Fibroblast of skin of left biceps (primary cell): ENCODE measurements at regions not wholly inside any gene's neighbourhood (a gene's known extent, or its start where the extent isn't known, plus 50 kb on each side); places are given as distances from the start of the nearest gene placed in this dataset.
"Not testable (repeated sequence)": the region's sequence is repeated elsewhere in the genome, so short reads cannot be mapped to it uniquely, and the experiment has no call there.

Experiments used
- DNase-seq, 2 experiments: peaks; one replicate each; pipeline ENCODE4 v3.0.0-alpha.2; 2013; ENCODE audit warnings: low read depth in 2 of 2

DNA sequence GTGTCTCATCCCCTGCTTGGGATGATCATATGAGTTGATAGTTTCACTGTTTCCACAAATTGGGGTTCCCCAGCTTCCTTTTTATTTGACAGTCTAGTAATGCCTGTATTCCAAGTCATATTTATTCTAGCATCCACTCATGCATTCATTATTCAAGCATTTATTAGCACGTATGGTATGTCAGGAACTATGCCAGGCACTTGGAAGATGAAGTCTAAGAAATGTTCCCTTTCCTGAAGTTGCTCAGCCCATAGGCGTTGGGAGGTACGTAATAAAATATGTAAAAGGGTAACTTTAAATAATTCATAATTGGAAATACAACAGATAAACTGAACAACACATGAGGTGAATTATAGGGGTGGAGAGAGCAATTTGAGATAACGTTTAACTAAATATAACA, 338.0 kb upstream of the MAF start:
- no peak for DNase-seq

DNA sequence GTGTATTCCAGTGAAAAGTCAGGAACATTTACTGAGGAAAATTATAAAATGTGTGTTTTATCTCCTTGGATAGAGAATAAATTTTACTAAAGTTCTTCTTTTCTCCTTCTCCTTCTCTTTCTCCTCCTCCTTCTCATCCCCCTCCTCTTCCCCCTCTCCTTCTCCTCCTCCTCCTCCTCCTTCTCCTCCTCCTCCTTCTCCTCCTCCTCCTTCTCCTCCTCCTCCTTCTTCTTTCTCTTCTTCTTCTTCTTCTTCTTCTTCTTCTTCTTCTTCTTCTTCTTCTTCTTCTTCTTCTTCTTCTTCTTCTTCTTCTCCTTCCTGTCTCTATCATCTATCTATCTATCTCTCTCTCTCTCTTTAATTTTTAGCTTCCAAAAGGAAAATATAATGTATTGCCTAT, 337.1 kb upstream of the MAF start:
- DNase-seq: not testable (repeated sequence)

DNA sequence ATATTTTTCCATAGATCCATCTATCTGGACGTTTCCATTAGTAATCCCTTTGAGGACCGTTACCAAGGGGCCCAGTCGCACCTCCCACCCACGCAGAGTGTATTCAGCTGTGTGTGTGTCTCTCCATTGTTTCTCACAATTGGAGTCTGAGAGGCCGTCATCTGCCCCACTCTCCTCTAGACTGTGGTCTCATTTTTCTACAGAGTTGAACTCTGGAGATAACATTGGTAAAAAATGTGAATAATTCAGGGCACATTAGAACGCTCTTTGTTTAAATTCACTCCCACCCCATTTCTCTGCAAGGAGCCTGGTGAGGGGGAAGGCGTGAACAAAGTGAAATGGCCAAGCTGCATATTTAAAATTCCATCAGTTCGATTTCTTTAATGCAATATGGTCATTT, 333.1 kb upstream of the MAF start:
- DNase-seq: no peak

DNA sequence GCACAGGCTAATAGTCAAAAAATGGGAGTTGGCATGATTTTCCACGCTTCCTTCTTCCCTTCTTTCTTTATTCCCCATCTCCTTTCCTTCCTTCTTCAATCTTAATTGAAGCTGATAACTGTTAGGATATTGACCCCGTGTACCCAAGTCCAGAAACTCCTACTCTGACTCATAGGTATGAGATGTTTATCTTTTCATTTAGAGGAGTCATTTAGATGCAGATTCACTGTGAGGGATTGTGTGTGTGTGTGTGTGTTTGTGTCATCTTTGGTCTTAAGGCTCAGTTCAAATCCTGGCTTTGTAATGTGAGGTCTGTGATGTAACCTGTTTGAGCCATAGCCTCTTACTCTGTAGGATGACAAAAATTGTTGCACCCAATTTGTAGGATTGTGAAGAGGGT, 332.0 kb upstream of the MAF start:
- DNase-seq: no peak

DNA sequence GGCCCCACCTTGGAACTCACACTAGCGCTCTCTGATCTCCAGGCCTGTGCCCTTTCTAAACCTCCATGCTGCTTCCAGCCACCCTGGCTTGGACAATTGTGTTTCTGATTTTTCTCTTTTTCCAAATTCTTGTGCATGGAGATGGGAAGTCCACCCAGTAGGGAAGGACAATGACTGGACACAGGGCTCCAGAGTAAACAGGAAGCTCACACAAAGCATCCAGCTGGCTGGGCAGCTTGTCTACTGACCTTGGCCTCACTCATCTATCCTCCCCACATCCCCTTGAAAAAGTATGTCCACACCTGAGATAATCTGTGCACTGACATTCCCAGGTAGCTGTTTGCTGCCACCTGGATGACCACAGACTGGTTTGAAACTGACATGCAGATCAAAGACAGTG, 331.2 kb upstream of the MAF start:
- no peak for DNase-seq

DNA sequence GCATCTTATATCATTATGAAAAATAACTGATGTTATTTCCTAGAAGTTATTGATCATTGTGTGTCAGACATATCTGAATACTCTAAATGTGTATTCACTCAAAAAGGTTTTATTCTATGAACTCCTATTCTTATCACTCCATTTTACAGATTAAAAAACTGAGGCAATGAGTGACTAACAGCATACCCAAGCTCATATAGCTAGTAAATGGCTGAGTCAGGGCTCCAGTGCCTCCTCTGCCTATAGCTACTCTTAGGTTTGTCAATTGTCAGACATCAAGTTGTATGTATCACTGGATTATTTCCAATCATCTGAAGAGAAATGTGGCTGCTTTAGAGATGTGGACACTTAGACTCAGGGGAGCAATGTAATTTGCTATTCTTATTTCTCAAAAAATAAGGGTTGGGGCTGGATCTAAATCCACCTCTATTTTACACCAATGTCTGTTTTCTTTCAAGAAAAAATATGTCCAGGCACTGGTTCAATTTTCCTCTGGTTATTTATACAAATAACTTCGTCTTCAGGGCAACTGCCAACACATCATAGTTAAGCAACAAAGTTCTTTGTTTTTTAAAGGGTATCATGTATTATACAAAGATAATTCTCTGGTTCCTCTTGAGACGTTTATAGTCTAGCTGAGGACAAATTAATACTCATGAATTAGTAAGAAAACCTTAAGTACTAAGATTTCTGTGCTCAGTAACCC, 328.9 kb upstream of the MAF start:
- no peak for DNase-seq

DNA sequence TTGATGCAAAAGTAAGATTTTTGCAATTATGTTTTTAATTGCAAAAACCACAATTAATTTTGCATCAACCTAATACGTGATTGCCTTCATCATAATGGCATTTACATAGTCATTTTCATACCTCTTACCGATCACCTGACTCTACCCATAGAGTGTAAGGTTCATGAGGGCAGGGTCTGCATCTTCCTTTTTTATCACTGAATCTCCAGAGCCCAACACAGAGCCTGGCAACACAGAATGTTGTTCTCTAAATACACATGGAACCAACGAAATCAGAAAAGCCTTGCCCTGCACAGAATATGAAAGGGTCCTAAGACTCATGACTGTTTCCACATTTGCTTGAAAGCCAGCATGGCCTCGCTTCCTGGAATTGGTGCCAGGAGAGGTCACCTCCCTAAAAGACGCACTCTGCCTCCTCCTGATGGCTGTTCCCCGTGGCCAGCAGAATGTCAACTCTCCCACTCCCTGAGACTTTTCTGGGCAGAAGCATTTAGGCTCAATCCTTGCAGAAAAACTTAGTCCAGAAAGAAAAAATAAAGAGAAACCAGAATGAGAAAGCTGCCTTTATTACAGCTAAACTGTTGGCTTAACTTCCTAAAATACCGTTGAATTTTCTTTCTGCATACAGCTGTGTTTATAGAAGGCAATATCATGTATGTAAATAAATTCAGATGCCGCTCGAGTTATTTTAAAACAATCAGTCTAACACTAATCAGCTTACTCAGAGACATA, 327.8 kb upstream of the MAF start:
- no peak for DNase-seq

DNA sequence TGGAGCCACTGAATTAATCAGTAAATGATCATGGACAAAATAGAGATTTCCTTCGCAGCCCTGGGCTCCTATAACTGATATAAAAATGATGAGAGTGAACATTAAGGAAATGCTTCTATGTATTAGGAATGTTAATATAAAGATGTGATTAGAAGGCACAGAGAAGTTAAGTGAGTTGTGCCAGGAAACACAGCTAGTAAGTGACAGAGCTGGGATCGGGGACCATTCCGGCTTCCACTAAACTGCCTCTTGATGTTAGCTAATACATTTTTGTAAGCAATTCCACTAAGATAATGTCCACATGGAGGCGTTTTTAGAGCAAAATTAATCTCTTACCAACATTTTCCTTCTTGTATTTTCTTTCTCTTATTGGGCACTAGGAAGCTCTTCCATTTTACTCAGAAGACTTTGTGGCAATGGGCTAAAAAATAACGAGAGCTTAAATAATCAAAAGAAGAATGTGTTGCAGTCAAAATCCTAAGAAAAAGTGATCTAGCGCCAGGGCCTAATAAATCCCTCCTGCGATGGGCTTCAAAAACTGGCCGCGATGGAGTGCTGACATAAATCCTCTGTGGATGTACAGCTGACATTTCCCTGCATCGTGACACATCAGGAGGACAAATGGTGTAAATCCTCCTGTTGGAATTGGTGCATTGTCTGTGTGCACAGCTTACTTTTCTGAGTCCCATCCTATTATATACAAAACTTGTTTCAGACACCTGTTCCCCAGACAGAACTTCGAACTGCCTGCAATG, 326.1 kb upstream of the MAF start:
- no peak for DNase-seq

DNA sequence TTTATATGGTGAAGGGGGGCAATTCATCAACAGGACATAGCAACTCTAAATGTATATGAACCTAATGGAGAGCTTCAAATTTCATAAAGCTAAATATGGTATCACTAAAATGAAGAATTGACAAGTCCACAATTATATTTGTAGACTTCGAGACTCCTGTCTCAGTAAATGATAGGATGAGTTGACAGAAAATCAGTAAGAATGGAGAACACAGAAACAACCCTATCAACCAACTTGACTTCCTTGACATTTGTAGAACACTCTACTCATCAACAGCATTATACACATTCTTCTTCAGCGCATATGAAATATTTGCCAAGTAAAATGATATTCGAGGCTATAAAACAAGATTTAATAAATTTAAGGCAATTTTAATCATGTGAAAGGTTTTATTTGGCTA, 322.9 kb upstream of the MAF start:
- DNase-seq: no peak

DNA sequence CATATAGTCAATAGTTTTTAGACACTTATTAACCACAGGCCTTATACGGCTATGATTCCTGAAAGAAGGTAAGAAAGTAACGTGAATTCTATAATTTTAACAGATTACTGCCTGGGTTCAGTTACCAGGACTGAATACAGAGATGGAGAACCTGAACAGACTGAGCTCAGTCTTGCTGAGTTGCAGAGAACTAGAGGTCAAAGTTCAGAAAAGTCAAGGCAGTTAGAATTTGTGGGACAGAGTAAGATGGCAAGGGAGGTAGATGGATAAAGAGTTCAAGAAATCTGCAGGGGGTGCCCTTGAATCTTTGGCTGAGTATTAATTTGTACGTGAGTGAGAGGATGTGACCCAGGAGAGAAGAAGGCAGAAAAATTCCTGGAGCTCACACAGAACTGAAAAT, 320.1 kb upstream of the MAF start:
- no peak for DNase-seq

DNA sequence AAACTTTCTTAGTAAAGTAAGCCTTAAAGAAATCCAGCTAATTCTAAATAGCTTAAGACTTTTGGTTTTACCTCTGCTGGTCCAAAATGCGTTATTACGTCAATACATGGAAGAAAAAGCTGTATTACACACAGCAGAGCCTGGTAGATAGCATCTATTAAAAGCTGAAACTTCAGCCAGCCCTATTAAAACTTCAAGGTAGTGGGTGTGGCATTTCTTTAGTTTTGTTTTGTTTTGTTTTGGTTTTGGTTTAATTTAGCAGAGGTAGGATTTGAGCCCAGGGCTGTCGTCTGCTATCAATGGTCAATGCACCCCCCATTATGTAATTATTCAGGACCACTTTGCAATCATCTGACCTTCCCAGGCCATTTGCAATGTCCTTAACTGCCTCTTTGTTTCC, 318.4 kb upstream of the MAF start:
- no peak for DNase-seq

DNA sequence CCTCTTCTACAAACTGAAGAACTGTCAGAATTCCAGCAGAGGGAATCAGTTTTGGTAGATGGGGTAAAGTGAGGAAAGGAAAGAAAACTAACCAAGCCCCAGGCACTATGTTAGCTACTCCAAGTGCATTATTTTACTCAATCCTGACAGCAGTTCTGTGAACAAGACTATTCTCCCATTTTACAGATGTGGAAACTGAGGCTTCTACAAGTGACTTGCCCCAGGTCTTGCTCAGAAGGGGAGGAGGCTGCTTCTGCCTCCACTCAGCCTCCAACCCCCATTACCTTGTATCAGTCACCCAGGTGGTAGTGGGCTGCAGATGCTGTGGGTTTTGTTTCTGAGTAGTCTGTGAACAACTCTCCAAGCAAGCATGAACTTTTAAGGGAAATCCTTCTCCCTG, 315.2 kb upstream of the MAF start:
- DNase-seq: no peak

DNA sequence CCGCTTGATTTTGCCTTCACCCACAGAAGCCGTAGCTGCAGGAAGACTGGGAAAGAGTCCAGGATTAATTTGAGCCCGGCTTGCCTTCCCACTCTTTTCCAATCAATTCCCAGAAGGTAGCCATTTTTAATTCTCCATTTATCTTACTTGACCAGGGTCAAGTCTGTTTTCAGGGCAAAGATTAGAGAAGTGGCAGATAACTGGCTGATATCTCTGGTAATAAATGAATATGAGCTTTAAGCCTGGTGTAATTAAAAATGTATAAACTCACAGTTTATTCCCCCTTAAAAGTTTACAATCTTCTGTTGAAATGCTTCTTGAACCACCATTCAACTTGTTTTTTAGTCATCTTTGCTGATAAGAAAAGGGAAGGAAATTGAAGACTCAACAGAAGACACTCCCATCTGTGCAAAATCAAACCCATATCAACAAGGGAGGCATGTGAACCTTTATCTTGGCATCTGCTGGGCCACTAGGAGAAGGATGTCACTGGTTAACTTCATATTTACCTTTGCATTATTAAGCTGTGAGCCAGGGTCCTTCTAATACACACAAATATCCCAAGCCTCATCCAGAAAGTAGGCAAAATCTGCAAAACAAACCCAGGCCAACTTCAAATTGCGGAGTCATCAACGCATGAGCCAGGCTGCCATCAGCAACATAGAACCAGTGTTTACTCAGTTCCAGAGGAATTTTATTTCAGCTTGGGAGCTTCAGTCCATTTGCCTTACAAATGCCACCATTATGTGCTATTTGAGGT, 314.6 kb upstream of the MAF start:
- no peak for DNase-seq

DNA sequence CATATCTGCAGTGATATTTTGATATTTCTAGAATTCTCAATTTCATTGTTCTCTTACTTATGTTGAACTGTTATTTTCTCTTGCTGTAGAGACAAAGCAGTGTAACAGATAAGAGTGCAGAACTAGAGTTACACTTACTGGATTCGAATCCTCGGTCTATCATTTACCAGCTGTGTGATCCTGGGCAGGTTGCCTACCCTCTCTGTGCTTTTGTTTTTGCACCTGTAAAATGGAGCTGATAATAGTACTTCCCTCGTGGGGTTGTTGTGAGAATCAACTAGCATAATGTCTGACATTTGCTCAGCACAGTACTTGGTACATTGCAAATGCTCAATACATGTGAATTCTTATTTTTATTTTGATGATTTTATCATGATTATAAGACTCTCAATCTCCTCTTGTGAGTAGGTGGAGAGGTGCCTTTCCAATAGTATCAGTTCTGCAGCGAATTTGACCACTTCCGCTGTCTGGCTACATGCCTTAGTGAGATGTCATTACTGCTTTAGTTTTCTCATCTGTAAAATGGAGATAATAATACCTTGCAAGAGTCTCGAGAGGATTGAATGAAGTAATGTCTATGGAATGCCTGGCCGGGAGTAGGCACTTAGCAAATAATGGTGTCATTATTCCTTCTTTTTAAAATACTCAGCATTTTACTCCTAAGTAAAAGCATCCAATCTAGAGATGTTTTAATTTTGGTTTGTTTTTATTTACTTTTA, 312.2 kb upstream of the MAF start:
- DNase-seq: no peak

DNA sequence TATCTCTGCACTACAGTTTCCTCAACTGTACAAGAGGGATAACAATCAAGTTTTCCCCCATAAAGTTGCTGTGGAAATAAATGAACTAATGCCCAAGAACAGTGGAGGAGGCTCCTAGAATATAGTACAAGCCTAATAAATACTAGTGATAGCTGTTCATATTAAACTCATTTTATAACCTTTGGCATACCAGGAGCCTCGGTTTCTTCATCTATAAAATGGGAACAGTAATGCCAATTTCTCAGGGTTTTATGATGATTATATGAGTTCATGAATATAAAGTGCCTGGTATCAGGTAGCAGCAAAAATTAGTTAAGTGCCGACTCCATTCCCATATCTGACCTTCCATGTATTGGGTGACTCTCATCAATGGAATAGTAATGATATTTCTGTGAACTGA, 311.1 kb upstream of the MAF start:
- no peak for DNase-seq

DNA sequence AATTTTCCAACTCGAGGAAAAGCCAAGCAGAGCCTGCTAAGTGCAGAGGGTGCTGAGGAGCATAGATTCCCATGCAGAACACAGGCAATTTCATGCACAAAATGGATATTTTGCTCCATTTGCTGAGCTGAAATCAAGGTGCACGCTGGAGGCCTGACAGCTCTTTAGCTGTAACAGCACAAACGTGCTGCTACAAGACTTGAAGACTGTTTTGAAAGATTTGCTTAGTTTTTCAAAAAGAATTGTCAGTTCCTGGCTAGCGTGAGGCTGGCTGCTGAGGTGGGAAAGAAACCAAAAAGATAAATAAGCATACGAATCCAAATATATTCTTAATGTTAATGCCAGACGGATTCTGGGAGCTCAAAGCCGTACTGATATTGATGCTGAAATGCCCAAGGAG, 309.0 kb upstream of the MAF start:
- DNase-seq: no peak

DNA sequence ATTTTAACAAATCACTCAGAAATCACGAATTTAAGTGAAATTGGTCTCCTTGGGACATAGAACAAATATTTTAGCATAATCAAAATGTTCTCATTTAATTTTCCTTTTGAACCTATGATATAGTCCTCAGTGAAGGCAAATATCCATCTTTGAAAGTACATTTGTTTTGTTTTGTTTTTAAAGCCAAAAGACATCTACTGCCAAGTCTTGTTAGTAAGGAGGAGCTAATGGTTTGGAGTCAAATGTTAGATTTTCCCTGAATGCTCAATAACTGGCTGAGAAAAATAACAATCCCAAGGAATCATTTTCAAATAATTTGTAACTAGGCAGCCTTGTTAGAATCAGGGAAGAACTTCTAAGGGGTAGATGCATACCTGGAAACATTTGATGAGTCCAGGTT, 302.9 kb upstream of the MAF start:
- no peak for DNase-seq

DNA sequence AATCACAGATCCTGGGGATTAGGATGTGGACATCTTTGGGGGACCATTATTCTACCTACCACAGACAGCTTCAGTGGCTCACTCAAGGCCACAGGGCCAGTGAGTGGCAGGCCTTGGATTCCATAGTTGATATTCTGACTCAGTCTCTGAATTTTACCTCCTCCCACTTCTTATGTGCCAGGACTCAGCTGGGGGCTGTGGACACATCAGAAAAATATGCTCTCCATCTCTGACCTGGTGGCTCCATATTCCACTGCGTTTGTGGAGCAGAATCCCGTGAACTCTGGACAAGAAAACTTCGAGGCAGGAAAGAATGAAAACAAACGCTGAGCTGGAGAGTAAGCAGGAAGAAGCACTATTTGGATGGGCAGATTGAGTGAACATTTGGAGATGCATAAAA, 301.8 kb upstream of the MAF start:
- no peak for DNase-seq

DNA sequence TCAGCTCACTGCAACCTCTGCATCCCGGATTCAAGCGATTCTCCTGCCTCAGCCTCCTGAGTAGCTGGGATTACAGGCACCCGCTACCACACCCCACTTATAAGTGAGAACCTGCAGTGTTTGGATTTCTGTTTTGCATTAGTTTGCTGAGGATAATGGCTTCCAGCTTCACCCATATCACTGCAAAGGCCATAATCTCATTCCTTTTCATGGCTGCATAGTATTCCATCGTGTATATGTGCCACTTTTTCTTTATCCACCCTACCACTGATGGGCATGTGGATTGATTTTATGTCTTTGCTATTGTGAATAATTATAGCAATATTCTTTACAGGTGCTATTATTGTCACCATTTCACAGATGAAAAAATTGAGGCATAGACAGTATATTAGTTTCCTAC, 301.0 kb upstream of the MAF start:
- no peak for DNase-seq

DNA sequence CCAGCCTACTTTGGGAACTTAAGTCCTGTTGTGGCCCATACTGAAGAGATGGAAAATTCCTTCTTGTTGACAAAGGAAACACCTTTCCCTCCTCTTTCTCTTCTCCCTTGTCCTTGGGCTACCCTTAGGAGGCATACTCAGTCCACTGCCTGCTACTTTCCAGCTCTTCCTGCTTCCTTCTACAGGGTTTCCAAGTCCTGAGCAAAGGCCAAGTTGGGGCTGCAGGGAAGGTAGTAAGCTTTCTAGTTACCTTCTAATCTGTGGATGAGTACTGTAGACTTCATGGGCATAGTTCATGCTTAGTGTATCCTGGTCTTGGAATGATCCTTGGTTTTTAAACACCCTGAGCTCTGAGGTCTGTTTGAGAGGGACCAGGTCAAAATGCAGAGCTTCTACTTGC, 299.2 kb upstream of the MAF start:
- no peak for DNase-seq

DNA sequence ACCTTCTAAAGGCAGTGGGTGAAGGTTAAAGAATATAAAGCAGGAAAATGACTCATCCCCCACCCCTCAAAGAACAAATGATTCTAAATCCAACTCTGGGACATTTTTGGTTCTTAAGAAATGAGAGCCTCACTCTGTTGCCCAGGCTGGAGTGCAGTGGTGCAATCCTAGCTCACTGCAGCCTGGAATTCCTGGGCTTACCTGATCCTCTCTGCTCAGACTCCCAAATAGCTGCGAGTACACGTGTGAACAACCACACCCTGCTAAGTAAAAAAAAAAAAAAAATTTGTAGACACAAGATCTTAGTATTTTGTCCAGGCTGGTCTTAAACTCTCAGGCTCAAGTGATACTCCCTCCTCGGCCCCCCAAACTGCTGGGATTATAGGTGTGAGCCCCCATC, 298.8 kb upstream of the MAF start:
- no peak for DNase-seq

DNA sequence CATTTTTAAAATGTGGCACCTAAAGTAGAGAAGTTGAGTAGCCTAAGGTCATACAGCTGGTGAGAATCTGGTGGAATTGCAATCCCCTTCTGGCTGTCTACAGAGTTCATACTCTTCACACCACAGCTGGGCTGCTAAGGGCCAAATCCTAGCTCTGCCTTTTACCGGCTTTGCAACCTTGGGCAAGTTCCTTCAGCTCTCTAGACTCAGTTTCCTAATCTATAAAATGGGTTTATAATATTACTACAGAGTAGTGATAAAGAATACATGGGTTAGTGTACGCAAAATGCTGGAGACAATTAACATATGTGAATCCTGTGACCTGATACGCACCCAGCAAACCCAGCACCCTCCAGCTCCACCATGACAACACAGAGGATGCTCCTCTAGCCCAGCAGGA, 298.2 kb upstream of the MAF start:
- no peak for DNase-seq
